NOMO-1 treated with dmso at 0.1 percent for 144 hours (cell line): ENCODE measurements at regions not wholly inside any gene's neighbourhood (a gene's known extent, or its start where the extent isn't known, plus 50 kb on each side); places are given as distances from the start of the nearest gene placed in this dataset.
A peak's percentile ranks its signal among the peaks of the same experiment; 100 is the strongest.

Source experiments
- DNase-seq: peaks from one replicate; lab custom pipeline; 2025; ENCODE audit not compliant: unreplicated experiment; lab: John Stamatoyannopoulos, UW

DNA sequence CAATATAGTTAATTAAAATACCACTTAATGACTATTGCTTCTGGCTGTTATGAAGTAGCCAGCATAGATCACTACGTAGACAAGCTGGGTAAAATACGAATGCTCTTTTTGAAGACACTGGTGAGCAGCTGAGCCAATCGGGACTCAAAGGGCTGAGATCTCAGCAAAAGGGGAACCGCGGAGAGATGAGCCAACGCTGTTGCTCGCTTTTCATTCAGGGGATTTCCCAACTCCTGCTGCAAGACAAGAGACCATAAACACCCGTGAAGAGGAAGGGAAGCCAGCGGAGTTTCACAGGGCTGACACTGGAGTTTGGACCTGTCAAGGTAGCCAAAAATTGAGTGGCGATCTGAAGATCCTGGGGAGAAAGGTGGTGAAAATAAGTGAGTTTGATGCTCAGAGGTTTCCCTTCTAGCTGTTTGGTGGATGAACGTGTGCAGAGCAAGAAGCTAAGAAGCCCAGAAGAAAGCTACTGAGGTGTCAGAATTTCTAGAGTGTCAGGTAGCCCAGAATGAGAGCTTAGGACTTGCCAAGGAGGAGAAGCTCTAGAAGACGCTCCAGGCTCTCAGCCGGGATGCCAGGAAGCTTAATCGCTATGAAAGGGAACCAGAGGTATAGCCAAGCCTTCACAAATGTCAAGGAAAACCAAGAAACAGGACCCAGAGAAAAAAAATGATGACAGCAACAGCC lies 79.6 kb upstream of the RNU6ATAC start:
- DNase-seq: peak; percentile 90

DNA sequence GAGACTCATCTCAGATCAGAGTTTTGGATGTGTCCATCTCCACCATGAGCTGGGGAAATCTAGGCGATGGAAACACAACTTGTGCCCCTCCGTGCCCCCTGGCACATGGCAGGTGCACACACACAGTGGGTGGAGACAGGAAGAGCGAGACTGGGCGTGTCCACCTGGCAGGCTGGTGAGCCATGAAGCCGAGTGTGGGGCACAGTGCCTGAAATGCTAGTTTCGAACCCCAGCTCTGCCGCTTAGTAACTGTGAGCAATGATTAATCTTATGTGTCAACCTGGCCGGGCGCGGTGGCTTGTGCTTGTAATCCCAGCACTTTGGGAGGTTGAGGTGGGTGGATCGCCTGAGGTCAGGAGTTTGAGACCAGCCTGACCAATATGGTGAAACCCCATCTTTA lies 80.8 kb upstream of the RNU6ATAC start:
- DNase-seq: no peak

DNA sequence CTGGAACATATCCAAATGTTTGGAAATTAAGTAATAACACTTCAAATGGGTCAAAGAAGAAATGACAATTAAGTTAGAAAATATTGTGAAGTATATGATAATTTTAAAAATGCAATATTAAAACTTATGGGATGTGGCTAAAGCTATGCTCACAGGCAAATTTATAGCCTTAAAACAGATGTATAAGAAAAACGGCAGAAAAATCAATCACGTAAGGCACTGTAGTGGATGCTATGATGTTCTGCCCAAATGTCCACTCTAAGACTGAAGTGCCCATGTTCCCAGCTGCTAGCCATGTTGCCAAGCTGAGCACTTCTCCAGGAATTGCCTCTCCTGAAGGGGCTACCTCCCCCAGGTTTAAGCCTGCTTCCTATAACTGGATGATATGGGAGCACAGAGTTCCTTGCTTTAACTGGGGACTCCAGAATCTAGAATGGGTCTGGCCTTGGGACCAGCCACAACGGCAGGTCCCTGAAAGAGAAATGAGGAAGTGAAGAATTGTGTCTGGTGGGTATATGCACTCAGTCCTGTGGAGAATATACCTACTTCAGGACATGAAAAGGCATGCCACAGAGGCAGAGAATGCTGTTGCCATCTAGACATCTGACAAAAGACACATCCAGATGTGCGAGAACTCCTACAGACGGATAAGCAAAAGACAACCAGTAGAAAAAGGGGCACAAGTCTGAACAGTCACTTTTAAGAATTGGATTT lies 78.2 kb upstream of the RXRA start:
- no peak for DNase-seq

- DNase-seq: no peak
Observed at GRCh38 chr9:134251296-134252069, 74.8 kb upstream of the RXRA start.

- no peak for DNase-seq
Observed at GRCh38 chr9:134252084-134252830, 74.0 kb upstream of the RXRA start.

DNA sequence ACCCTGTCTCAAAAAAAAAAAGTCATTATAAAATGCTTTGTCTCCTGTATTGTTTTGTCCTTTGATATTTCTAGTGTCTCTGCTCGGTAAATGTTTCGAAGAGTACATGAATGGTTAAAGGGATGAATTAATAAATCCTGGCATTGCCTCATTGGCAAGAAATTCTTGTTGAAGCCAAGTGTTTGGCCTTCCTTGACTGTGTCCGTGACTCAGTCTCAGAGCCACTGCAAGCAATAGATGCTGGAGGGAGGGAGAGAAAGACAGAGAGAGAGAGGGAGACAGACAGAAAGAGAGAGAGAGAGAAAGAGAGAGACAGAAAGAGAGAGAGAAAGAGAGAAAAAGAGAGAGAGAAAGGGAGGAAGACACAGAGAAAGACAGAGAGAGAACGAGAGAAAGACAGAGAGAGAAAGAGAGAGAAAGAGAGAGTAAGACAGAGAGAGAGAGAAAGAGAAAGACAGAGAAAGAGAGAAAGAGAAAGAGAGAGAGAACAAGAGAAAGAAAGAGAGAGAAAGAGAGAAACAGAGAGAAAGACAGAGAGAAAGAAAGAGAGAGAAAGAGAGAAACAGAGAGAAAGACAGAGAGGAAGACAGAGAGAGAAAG lies 72.5 kb upstream of the RXRA start:
- no peak for DNase-seq

DNA sequence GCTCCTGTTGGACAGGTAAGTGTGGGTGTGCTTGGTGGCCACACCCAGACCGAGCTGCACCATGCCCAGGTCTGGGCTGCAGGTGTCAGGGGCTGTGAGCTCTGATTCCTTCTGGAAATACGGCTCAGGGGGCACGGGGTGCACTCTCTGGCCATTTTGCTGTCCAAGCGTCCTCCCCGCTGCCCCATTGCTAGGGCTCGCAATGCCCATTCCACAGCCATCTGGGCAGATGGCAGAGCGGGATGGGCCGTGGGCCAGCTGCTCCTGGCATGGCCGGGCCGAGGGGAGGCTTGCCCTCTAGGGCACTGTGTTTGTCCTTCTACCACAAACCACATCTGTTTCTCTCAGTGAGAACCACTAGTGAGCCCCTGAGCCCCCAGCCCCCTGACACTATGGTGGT lies 67.9 kb upstream of the RXRA start:
- no peak for DNase-seq

GRCh38 chr9:134258828-134259546 lies 67.3 kb upstream of the RXRA start:
- no peak for DNase-seq

DNA sequence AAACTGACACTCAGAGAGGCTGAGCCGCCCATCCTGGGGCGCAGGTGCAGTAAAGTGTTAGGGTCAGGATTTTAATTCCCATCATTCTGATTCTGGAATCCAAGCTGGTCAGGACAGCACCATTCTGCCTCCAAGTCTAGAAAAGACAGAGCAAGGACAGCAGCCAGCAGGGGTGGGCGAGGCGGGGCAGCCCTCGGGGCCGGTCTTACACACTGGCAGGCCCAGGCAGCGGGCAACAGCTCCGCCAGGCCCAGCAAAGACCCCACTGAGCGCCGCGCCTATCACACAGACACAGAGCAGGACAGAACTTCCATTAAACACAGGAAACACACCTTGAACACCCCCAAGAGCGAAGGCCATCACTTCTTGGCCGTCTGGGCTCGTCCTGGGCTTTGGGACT lies 66.5 kb upstream of the RXRA start:
- DNase-seq: no peak

DNA sequence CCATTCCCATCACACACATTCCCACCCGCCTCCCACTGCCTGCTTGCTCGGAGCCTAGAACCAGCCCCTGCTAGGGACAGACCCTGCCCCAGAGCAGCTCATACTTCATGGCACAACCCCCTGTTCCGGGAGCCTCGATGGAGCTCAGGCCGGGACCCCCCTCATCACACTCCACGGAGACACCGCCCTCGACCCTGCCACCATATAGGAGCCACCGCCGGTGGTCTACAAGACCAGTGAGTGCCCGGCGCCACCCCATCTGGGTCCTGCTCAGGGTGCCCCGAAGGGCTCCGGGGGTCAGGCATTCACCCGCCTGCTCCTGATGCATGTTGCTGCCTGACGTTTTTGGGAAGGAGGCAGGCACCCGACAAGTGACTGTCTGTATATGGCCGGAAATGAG lies 65.5 kb upstream of the RXRA start:
- DNase-seq: no peak

DNA sequence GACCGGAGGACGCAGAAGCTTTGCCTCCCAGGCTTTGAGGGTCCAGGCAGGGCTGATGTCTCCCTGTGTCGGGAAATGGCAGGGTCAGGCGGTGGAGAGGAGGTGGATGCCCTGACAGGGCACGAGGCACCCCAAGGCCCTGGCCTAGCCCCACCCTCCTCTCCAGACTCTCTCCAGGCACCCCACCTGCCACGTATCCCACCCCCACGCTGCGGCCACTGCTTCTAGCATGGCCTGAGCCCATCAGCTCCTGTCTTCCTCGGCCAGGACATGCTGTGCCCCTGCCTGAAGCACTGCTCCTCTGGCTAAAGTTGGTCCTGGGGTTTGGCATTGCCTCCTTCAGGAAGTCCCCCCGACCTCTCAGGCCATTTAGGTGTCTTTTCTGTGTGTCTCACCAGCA lies 64.2 kb upstream of the RXRA start:
- DNase-seq: no peak

DNA sequence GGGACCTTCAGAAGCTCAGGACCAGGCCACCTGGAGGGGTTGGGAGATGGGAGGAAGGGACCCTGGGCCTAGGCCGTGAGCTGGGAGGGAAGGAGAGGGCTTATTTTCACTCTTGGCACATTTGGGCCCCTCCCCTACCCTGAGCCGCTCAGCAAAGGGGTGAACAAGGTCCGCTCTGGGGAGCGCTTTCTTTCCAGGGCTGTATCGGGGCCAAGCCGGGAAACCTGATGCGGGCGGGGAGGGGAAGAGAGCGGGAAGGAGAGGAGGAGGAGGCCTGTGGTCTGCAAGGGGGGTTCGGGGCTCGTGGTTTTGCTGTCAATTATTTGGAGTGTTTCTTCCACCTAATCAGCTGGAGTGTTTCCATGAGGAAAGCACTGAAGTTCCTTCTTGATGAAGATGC lies 62.7 kb upstream of the RXRA start:
- no peak for DNase-seq

DNA sequence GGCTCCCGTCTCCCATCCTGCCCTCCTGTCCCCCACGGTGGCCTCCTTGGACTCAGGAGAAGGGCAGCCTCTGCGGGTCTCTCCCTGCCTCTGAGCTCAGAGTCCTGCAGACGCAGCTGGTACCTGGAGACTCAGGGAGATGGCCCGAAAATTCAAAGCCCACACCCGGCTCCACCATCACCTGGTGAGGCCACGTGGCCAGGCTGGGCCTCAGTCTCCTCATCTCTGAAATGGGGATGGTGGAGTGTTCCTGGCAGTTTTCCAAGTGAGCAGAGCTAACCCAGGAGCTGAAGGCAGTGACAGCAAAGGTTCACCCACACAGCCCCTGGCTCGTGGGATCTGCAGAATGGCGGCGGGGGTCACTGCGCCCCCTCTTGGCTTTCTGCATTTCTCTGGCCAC lies 62.1 kb upstream of the RXRA start:
- no peak for DNase-seq

DNA sequence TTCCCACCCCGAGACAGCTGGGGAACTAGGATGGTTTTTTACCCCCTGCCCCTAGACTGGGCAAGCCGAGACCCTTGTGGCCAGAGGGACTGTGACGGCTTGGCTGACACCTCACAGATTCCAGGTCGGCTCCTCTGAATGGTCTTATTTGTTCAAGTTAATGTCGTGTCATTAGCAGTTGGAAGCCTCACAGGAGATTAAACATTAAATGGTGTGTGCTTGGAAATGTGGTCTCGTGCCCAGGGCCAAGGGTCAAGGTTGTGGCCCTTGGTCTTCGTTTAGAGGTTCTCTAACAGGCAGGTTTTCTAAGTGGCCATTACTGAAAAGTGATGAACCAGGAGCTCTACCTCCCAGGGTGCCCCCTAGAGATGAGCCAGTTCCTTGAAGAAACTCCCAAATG lies 61.2 kb upstream of the RXRA start:
- DNase-seq: no peak

- no peak for DNase-seq
Observed at GRCh38 chr9:134266418-134266817, 59.8 kb upstream of the RXRA start.

DNA sequence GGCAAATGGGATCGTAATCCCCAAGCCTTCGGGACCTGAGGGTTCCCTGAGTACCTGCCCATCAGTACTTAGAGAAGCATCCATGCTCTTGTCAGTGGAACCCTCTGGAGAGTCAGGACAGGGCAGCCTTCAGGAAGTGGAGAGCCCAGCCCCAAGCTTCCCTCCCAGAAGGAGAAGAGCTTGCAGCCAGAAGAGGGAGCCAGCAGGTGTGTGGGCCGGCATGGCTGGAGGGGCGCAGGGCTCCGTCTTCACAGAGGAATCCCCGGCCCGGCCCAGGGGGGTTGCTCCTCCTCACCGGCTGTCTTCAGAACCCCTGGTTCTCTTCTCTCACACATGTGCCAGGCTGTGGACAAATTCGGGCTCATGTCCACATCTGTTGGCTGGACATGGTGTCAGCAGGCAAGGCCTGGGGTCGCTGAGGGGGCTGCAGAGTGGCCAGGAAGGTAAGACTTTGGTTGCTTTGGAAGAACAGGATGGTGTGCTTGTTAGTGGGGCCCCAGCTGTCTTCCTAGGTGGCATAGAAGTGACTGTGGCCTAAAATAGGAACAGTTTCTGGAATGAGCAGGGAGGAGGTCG lies 58.9 kb upstream of the RXRA start:
- no peak for DNase-seq

- peak; percentile 88 for DNase-seq
Observed at GRCh38 chr9:134267881-134268724, 58.2 kb upstream of the RXRA start.

GRCh38 chr9:134268747-134269146 lies 57.5 kb upstream of the RXRA start:
- DNase-seq: no peak
